GM12891 (cell line): ENCODE measurements at regions not wholly inside any gene's neighbourhood (a gene's known extent, or its start where the extent isn't known, plus 50 kb on each side); places are given as distances from the start of the nearest gene placed in this dataset.

ENCODE experiments used
- PAX5 ChIP-seq: IDR thresholded peaks from 2 replicates; pipeline ENCODE4 v1.6.1; 2011; ENCODE audit warnings: low read length, moderate library complexity, mild to moderate bottlenecking; ENCODE audit not compliant: insufficient read depth, severe bottlenecking
- POLR2A ChIP-seq: IDR thresholded peaks from 2 replicates; pipeline ENCODE4 v1.6.1; 2011; ENCODE audit warnings: low read depth, low read length, control low read depth
- POLR2AphosphoS5 ChIP-seq: IDR thresholded peaks from 2 replicates; pipeline ENCODE4 v1.6.1; 2011; ENCODE audit warnings: low read depth, low read length, control low read depth
- SPI1 ChIP-seq: IDR thresholded peaks from 2 replicates; pipeline ENCODE4 v1.6.1; 2011; ENCODE audit warnings: low read depth, low read length, control low read depth
- TAF1 ChIP-seq: IDR thresholded peaks from 2 replicates; pipeline ENCODE4 v1.6.1; 2011; ENCODE audit warnings: low read depth, low read length, control low read depth

GRCh38 chr18:37684590-37684989 lies 119.0 kb upstream of the CELF4 start:
- TF ChIP-seq SPI1 (no peak), POLR2A (no peak), POLR2AphosphoS5 (no peak), PAX5 (no peak), TAF1 (no peak)
